ENCODE measurements at regions not wholly inside any gene's neighbourhood (a gene's known extent, or its start where the extent isn't known, plus 50 kb on each side); places are given as distances from the start of the nearest gene placed in this dataset.

GRCh38 chr4:29081234-29081955 is 1638.8 kb upstream of the PCDH7 start:
- TF ChIP-seq YY1 (IDR thresholded peaks at IDR 0.05; ENCODE audit: insufficient read depth, insufficient read length) = no peak
- TF ChIP-seq ZNF274 (IDR thresholded peaks at IDR 0.05; ENCODE audit: low read depth, low read length) = no peak
- no peak for TF ChIP-seq SUZ12 (IDR thresholded peaks at IDR 0.05; ENCODE audit: extremely low read depth, insufficient read depth, insufficient read length)

Data from NT2/D1 (cell line).